ENCODE measurements at regions not wholly inside any gene's neighbourhood (a gene's known extent, or its start where the extent isn't known, plus 50 kb on each side); places are given as distances from the start of the nearest gene placed in this dataset.
"Not testable (repeated sequence)": the region's sequence is repeated elsewhere in the genome, so short reads cannot be mapped to it uniquely, and the experiment has no call there.

GRCh38 chr6:74346936-74347535, 651.0 kb downstream of the CD109 start:
- WGBS, 4 donors = 53 to 73% (median 62%) methylated on average over 4 of the region's 4 CpGs
- H3K9me3 ChIP-seq (replicated peaks in 1 of 3) = no peaks in the 10 kb centered on the region
- H3K27ac ChIP-seq = no peak overlapping the region
- no peaks in the 10 kb centered on the region for H3K4me1 ChIP-seq (replicated peaks in 1 of 2)
- H3K4me3 ChIP-seq = no peak overlapping the region
- no peaks in the 10 kb centered on the region for H3K27me3 ChIP-seq
- no peak for DNase-seq
- intact Hi-C loops (cut with DNase I) = no loop called here
- H3K36me3 ChIP-seq (replicated peaks in 1 of 2) = no peaks in the 10 kb centered on the region
- no peak for TF ChIP-seq POLR2A (IDR thresholded peaks at IDR 0.05)
- no peak for TF ChIP-seq CTCF (IDR thresholded peaks at IDR 0.05)

GRCh38 chr6:74343804-74344203, 647.8 kb downstream of the CD109 start:
- Histone ChIP-seq H3K27me3 (no peaks in the 10 kb centered on the region), H3K4me1 (replicated peaks in 1 of 2) (no peaks in the 10 kb centered on the region), H3K27ac (no peak overlapping the region), H3K9me3 (replicated peaks in 1 of 3) (no peaks in the 10 kb centered on the region), H3K36me3 (replicated peaks in 1 of 2) (no peaks in the 10 kb centered on the region), H3K4me3 (no peak overlapping the region)
- DNase-seq = no peak
- WGBS, 4 donors = 48 to 65% (median 60%) methylated on average over 3 of the region's 3 CpGs
- TF ChIP-seq POLR2A (IDR thresholded peaks at IDR 0.05) = no peak
- TF ChIP-seq CTCF (IDR thresholded peaks at IDR 0.05) = peak in 1 of 6 experiments; percentile 19
- intact Hi-C loops (cut with DNase I) = no loop called here

- H3K4me3 ChIP-seq; intact Hi-C loops (cut with DNase I); H3K9me3 ChIP-seq (replicated peaks in 1 of 3); H3K27me3 ChIP-seq; DNase-seq; H3K27ac ChIP-seq; H3K4me1 ChIP-seq (replicated peaks in 1 of 2); H3K36me3 ChIP-seq (replicated peaks in 1 of 2): not testable (repeated sequence)
- WGBS, 4 donors = 56 to 80% (median 68%) methylated on average over 6 of the region's 6 CpGs
These were observed 647.3 kb downstream of the CD109 start for GRCh38 chr6:74343321-74343720.

- intact Hi-C loops (cut with DNase I) = no loop called here
- no peaks in the 10 kb centered on the region for H3K4me1 ChIP-seq (replicated peaks in 1 of 2)
These were observed 638.7 kb downstream of the CD109 start for GRCh38 chr6:74334722-74335121.

More at GRCh38 chr6:74334722-74335121, 638.7 kb downstream of the CD109 start:
- TF ChIP-seq CTCF (IDR thresholded peaks at IDR 0.05) (no peak), POLR2A (IDR thresholded peaks at IDR 0.05) (no peak)
- H3K27ac ChIP-seq = no peak overlapping the region
- no peak for DNase-seq
- no peaks in the 10 kb centered on the region for H3K9me3 ChIP-seq (replicated peaks in 1 of 3)
- no peak overlapping the region for H3K4me3 ChIP-seq
- no peaks in the 10 kb centered on the region for H3K36me3 ChIP-seq (replicated peaks in 1 of 2)
- 71 to 83% (median 74%) methylated on average over 2 of the region's 2 CpGs for WGBS, 4 donors
- no peaks in the 10 kb centered on the region for H3K27me3 ChIP-seq
